ENCODE measurements at regions not wholly inside any gene's neighbourhood (a gene's known extent, or its start where the extent isn't known, plus 50 kb on each side); places are given as distances from the start of the nearest gene placed in this dataset.

GRCh38 chr5:12399868-12400267, 495.6 kb upstream of the CTNND2 start:
- no peak for TF ChIP-seq CTCF (IDR thresholded peaks at IDR 0.05; ENCODE audit: low read depth, low read length)
- TF ChIP-seq POLR2A (IDR thresholded peaks at IDR 0.05; ENCODE audit: extremely low read depth, insufficient read length), result no peak
- no peak for TF ChIP-seq MYC (IDR thresholded peaks at IDR 0.05; ENCODE audit: low read depth, low read length)
